ENCODE measurements at regions not wholly inside any gene's neighbourhood (a gene's known extent, or its start where the extent isn't known, plus 50 kb on each side); places are given as distances from the start of the nearest gene placed in this dataset.

- intact Hi-C loops (cut with micrococcal nuclease): no loop called here
- no peaks in the 10 kb centered on the region for H3K27me3 Mint-ChIP-seq
- CTCF ChIA-PET (ENCODE audit: partially characterized antibody): no interaction called here
- H3K36me3 Mint-ChIP-seq: no peaks in the 10 kb centered on the region
- no peaks in the 10 kb centered on the region for H3K4me1 Mint-ChIP-seq
- H3K27me3 ChIP-seq (ENCODE audit: insufficient read depth, low read length): no peaks in the 10 kb centered on the region
- H3K4me1 ChIP-seq (ENCODE audit: insufficient read depth, low read length): no peaks in the 10 kb centered on the region
- no peak overlapping the region for H3K27ac ChIP-seq (ENCODE audit: low read depth, low read length)
- H3K27ac Mint-ChIP-seq: no peak overlapping the region
- no peak overlapping the region for H3K4me3 Mint-ChIP-seq
- H3K9me3 ChIP-seq (ENCODE audit: control insufficient read depth in 1 of 2, low read length in 2 of 2): no peaks in the 10 kb centered on the region
- no peaks in the 10 kb centered on the region for H3K36me3 ChIP-seq (ENCODE audit: insufficient read depth, low read length)
- POLR2A ChIA-PET (ENCODE audit: partially characterized antibody): no interaction called here
- no peak for DNase-seq
- no peak overlapping the region for H3K4me3 ChIP-seq (ENCODE audit: low read length in 2 of 2)
- peaks cover 0 to 2% (median 0%) of the 10 kb centered on the region in 8 donors for H3K9me3 Mint-ChIP-seq
Observed at GRCh38 chr3:151563305-151563704, 102.4 kb upstream of the IGSF10 start.

GRCh38 chr3:151562891-151563290, 102.0 kb upstream of the IGSF10 start:
- Histone ChIP-seq H3K27ac (ENCODE audit: low read depth, low read length) (no peak overlapping the region), H3K4me1 (ENCODE audit: insufficient read depth, low read length) (no peaks in the 10 kb centered on the region), H3K9me3 (ENCODE audit: control insufficient read depth in 1 of 2, low read length in 2 of 2) (no peaks in the 10 kb centered on the region), H3K36me3 (ENCODE audit: insufficient read depth, low read length) (no peaks in the 10 kb centered on the region), H3K4me3 (ENCODE audit: low read length in 2 of 2) (no peak overlapping the region), H3K27me3 (ENCODE audit: insufficient read depth, low read length) (no peaks in the 10 kb centered on the region)
- H3K27me3 Mint-ChIP-seq: no peaks in the 10 kb centered on the region
- ChIA-PET POLR2A (ENCODE audit: partially characterized antibody) (no interaction called here), CTCF (ENCODE audit: partially characterized antibody) (no interaction called here)
- no peaks in the 10 kb centered on the region for H3K4me1 Mint-ChIP-seq
- H3K36me3 Mint-ChIP-seq: no peaks in the 10 kb centered on the region
- peaks cover 0 to 2% (median 0%) of the 10 kb centered on the region in 8 donors for H3K9me3 Mint-ChIP-seq
- DNase-seq: no peak
- no peak overlapping the region for H3K27ac Mint-ChIP-seq
- intact Hi-C loops (cut with micrococcal nuclease): no loop called here
- no peak overlapping the region for H3K4me3 Mint-ChIP-seq

- Mint-ChIP-seq H3K36me3 (no peaks in the 10 kb centered on the region), H3K9me3 (no peaks in the 10 kb centered on the region), H3K27me3 (peaks cover 0 to under 1% of the 10 kb centered on the region in 2 donors), H3K27ac (no peak overlapping the region), H3K4me3 (no peak overlapping the region), H3K4me1 (no peaks in the 10 kb centered on the region)
- H3K36me3 ChIP-seq (ENCODE audit: insufficient read depth, low read length): no peaks in the 10 kb centered on the region
- ChIA-PET POLR2A (ENCODE audit: partially characterized antibody) (no interaction called here), CTCF (ENCODE audit: partially characterized antibody) (no interaction called here)
- no peak for DNase-seq
- no peak overlapping the region for H3K27ac ChIP-seq (ENCODE audit: low read depth, low read length)
- no peak overlapping the region for H3K4me3 ChIP-seq (ENCODE audit: low read length in 2 of 2)
- no peaks in the 10 kb centered on the region for H3K4me1 ChIP-seq (ENCODE audit: insufficient read depth, low read length)
- H3K27me3 ChIP-seq (ENCODE audit: insufficient read depth, low read length): no peaks in the 10 kb centered on the region
- no peaks in the 10 kb centered on the region for H3K9me3 ChIP-seq (ENCODE audit: control insufficient read depth in 1 of 2, low read length in 2 of 2)
- intact Hi-C loops (cut with micrococcal nuclease): no loop called here
Observed at GRCh38 chr3:151561878-151562277, 101.0 kb upstream of the IGSF10 start.

GRCh38 chr3:151560738-151561137, 99.9 kb upstream of the IGSF10 start:
- ChIA-PET POLR2A (ENCODE audit: partially characterized antibody) (no interaction called here), CTCF (ENCODE audit: partially characterized antibody) (no interaction called here)
- Mint-ChIP-seq H3K27me3 (peaks cover 0 to 3% of the 10 kb centered on the region in 2 donors), H3K4me3 (no peak overlapping the region), H3K4me1 (peaks cover 0 to 1% (median 0%) of the 10 kb centered on the region in 4 donors), H3K9me3 (no peaks in the 10 kb centered on the region), H3K27ac (no peak overlapping the region), H3K36me3 (no peaks in the 10 kb centered on the region)
- intact Hi-C loops (cut with micrococcal nuclease): no loop called here
- Histone ChIP-seq H3K4me3 (ENCODE audit: low read length in 2 of 2) (no peak overlapping the region), H3K36me3 (ENCODE audit: insufficient read depth, low read length) (no peaks in the 10 kb centered on the region), H3K9me3 (ENCODE audit: control insufficient read depth in 1 of 2, low read length in 2 of 2) (no peaks in the 10 kb centered on the region), H3K27ac (ENCODE audit: low read depth, low read length) (no peak overlapping the region), H3K4me1 (ENCODE audit: insufficient read depth, low read length) (no peaks in the 10 kb centered on the region), H3K27me3 (ENCODE audit: insufficient read depth, low read length) (no peaks in the 10 kb centered on the region)
- DNase-seq: no peak

- no peak for DNase-seq
- Histone ChIP-seq H3K9me3 (ENCODE audit: control insufficient read depth in 1 of 2, low read length in 2 of 2) (no peaks in the 10 kb centered on the region), H3K27ac (ENCODE audit: low read depth, low read length) (no peak overlapping the region), H3K27me3 (ENCODE audit: insufficient read depth, low read length) (no peaks in the 10 kb centered on the region), H3K36me3 (ENCODE audit: insufficient read depth, low read length) (no peaks in the 10 kb centered on the region), H3K4me3 (ENCODE audit: low read length in 2 of 2) (no peak overlapping the region), H3K4me1 (ENCODE audit: insufficient read depth, low read length) (no peaks in the 10 kb centered on the region)
- ChIA-PET CTCF (ENCODE audit: partially characterized antibody) (no interaction called here), POLR2A (ENCODE audit: partially characterized antibody) (no interaction called here)
- H3K27ac Mint-ChIP-seq: no peak overlapping the region
- peaks cover 0 to 1% (median 0%) of the 10 kb centered on the region in 4 donors for H3K4me1 Mint-ChIP-seq
- H3K36me3 Mint-ChIP-seq: no peaks in the 10 kb centered on the region
- peaks cover 0 to 3% of the 10 kb centered on the region in 2 donors for H3K27me3 Mint-ChIP-seq
- intact Hi-C loops (cut with micrococcal nuclease): no loop called here
- no peaks in the 10 kb centered on the region for H3K9me3 Mint-ChIP-seq
- no peak overlapping the region for H3K4me3 Mint-ChIP-seq
Observed at GRCh38 chr3:151559736-151560135, 98.9 kb upstream of the IGSF10 start.

GRCh38 chr3:151558661-151559060, 97.8 kb upstream of the IGSF10 start:
- Histone ChIP-seq H3K4me1 (ENCODE audit: insufficient read depth, low read length) (no peaks in the 10 kb centered on the region), H3K36me3 (ENCODE audit: insufficient read depth, low read length) (no peaks in the 10 kb centered on the region), H3K9me3 (ENCODE audit: control insufficient read depth in 1 of 2, low read length in 2 of 2) (no peaks in the 10 kb centered on the region), H3K27me3 (ENCODE audit: insufficient read depth, low read length) (no peaks in the 10 kb centered on the region), H3K4me3 (ENCODE audit: low read length in 2 of 2) (no peak overlapping the region), H3K27ac (ENCODE audit: low read depth, low read length) (no peak overlapping the region)
- intact Hi-C loops (cut with micrococcal nuclease): no loop called here
- ChIA-PET POLR2A (ENCODE audit: partially characterized antibody) (no interaction called here), CTCF (ENCODE audit: partially characterized antibody) (no interaction called here)
- H3K27me3 Mint-ChIP-seq: peaks cover 0 to 3% of the 10 kb centered on the region in 2 donors
- H3K27ac Mint-ChIP-seq: no peak overlapping the region
- peaks cover 0 to 1% (median 0%) of the 10 kb centered on the region in 4 donors for H3K4me1 Mint-ChIP-seq
- DNase-seq: no peak
- H3K4me3 Mint-ChIP-seq: no peak overlapping the region
- H3K36me3 Mint-ChIP-seq: no peaks in the 10 kb centered on the region
- H3K9me3 Mint-ChIP-seq: no peaks in the 10 kb centered on the region

GRCh38 chr3:151557068-151557840, 96.4 kb upstream of the IGSF10 start:
- Mint-ChIP-seq H3K9me3 (no peaks in the 10 kb centered on the region), H3K36me3 (no peaks in the 10 kb centered on the region), H3K4me1 (peaks cover 0 to 1% (median 0%) of the 10 kb centered on the region in 4 donors), H3K4me3 (no peak overlapping the region), H3K27me3 (peaks cover 0 to 3% of the 10 kb centered on the region in 2 donors), H3K27ac (no peak overlapping the region)
- Histone ChIP-seq H3K4me1 (ENCODE audit: insufficient read depth, low read length) (no peaks in the 10 kb centered on the region), H3K27ac (ENCODE audit: low read depth, low read length) (no peak overlapping the region), H3K36me3 (ENCODE audit: insufficient read depth, low read length) (no peaks in the 10 kb centered on the region), H3K27me3 (ENCODE audit: insufficient read depth, low read length) (no peaks in the 10 kb centered on the region), H3K4me3 (ENCODE audit: low read length in 2 of 2) (no peak overlapping the region), H3K9me3 (ENCODE audit: control insufficient read depth in 1 of 2, low read length in 2 of 2) (no peaks in the 10 kb centered on the region)
- intact Hi-C loops (cut with micrococcal nuclease): no loop called here
- ChIA-PET CTCF (ENCODE audit: partially characterized antibody) (no interaction called here), POLR2A (ENCODE audit: partially characterized antibody) (no interaction called here)
- no peak for DNase-seq

All from CD4-positive, alpha-beta memory T cell (primary cell).